ENCODE measurements at regions not wholly inside any gene's neighbourhood (a gene's known extent, or its start where the extent isn't known, plus 50 kb on each side); places are given as distances from the start of the nearest gene placed in this dataset.

DNA sequence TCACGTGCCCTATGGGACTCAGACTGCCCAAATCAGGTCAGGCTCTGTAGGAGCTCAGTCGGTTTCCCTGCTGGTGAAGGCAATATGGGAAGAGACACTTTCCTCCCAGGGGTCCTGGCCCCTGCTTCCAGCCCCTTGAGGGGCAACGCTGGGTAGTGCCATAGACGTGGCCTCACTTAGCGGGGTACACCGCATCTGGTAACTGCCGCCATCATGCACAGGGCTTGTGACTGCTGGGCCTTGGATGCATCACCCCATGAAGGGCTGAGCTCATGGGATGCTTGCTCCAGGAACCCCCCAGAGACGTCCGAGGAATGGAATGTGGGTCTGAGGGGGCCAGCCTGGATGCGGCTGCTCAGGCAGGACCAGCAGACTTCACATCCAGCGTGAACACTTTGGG, 127.3 kb upstream of the HDAC4 start:
- ATAC-seq (no peak), DNase-seq (ENCODE audit: missing footprints) (no peak)
- intact Hi-C loops (cut with DNase I), result no loop called here

DNA sequence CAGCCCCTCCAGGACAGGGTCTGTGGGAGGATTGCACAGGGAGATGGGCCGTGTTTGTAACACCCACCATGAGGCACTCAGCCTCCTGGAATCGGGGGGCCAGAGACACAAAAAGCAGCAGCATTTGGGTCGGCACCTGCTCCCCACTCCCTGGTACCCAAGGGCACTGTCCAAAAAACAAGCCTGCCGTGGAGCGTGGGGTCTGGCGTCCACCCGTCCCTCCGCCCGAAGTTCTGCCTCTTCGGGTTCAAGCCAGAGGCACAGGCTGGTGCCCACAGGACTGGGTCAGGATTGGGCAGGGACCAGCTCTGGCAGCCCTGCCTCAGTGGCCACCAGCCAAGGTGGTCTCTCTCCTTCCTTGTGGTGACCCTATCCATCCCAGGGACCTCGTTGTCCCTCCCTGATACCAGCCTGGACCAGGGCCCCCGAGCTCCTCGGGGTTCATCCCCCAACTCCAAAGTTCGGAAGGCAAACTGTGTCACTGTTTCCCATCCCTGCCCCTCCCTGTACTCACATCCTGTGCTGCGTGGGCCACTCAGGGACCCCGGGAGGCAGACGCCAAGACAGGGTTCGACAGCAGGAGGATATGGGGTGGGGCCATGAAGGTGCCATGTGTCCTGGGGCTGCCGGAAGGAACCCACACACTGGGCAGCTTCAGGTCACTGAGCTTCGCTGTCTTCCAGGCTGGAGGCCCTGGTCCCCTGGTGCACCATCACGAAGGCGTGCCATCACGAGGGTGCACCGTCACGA, 126.0 kb upstream of the HDAC4 start:
- intact Hi-C loops (cut with DNase I), result no loop called here
- ATAC-seq (no peak), DNase-seq (ENCODE audit: missing footprints) (no peak)

DNA sequence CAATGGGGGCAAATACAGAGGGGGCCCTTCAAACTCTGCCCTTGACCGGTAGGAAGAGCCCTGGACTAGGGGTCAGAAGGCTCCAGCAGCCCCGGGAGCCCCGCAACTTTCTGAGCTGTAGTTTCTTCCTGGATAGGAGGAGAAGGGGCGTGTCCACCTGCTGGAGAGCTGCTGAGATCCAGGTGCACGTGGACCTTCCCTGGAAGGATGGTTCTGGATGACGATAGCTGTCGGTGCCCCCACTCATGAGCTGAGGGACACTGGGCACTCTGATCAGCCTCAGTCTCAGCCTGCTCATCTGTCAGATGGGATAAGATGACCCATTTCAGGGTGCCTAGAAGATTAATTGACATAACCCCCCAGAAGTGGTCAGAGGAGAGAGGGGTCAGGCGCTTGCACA, 125.2 kb upstream of the HDAC4 start:
- intact Hi-C loops (cut with DNase I), result no loop called here
- ATAC-seq (no peak), DNase-seq (ENCODE audit: missing footprints) (no peak)

DNA sequence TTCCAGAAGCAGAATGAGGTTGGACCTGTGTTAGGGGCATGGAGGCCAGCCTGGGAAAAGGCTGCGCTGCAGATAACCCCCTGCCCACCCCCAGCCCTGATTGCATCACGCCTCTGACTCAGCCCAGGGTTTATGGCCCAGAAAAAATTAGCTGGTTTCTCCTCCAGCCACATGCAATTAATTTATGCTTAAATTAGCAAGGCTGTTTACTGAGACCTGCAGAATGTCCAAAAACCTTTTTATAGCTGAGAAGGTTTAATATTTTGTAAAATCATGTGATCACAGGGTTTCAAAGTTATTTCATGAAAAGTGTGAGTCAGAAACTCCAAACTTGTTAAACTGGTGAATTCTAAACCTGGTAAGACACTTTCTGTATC, 123.1 kb upstream of the HDAC4 start:
- no peak for ATAC-seq
- no peak for DNase-seq (ENCODE audit: missing footprints)
- intact Hi-C loops (cut with DNase I), result no loop called here

DNA sequence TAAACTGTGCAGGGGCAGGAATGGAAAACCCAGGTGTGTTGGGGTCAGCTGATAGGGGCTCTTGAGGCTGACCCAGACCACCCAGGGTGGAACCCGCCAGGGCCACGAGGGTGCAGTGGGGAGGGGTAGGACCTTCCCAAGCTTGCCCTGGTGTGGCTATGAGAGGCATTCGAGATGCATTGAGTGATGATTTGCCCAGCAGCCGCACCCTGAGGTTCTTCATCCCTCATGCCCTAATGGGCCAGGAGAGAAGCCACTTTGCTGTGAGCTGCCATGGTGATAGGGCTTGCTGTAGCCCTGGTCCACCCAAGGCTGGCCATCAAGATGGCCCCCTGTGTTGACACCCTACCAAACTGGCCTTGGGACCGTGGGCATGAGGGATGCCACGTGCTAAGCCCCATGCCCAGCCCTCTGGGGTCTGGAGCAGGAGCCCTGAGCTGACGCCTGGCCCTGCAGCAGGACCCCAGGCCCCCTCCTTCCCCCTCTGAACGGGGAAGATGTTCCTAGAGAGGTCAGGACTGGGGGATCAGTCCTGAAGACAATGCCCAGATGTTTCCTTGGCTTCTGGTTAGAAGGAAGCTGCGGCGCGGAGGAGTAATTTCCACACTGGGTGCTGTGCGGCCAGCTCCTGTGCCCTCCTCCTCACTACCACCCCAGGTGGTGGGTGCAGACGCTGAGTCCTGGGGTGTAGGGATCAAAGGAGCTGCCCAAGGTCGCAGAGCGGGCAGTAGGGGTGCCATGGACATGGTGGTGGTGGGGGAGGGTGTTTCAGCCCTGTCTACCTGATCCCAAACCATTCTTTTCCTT, 122.5 kb upstream of the HDAC4 start:
- DNase-seq (ENCODE audit: missing footprints) (no peak), ATAC-seq (no peak)
- intact Hi-C loops (cut with DNase I), result no loop called here

DNA sequence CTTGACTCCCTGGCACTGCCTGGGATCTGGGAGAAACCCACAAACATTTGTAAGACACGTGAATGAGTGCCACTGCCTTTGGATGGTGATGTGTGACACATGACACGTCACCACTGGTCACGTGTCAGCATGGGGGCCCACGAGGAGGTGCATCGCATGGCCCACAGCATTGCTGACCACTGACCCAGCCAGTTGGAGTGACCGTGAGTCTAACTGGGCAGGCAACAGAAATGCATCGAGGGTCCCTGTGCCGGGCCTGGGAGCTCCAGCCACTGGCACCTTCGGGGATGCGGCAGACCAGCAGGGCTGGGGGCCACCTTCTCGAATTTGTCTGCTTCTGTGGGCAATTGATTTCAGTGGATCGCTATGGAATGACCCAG, 121.9 kb upstream of the HDAC4 start:
- intact Hi-C loops (cut with DNase I), result no loop called here
- DNase-seq (ENCODE audit: missing footprints), result no peak
- ATAC-seq, result no peak

DNA sequence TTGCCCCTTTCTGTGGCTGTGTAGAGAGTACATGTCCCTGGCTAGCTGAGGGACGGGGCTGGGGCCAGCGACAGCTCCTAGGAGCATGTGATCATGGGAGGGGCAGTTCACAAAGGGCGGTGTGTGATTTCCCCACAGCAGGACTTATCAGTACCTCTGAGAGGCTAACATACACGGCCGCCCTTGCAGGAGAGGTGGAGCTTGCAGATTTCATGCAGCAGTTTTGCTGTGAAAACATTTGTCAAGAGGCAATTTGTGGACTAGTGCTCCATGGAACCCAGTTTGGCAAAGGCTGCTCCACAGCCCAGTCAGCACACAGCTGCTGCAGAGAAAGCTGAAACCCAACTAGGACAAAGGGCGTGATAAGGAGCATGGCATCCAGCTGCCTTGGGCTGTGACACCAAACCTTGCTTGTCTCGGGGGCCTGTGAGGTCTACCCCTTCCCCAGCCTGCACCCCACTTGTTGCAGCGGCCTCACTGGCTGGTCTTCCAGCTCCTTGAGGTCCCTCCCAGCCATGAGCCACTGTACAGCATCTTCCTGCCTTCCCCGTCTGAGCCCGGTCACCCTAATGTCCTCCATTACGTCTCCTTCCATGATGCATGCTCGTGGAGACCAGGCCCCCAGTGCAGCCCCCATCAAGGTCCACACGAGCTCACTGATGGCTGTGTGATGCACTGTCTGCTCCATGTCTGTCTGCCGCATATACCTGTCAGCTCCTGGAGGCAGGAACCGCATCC, 121.4 kb upstream of the HDAC4 start:
- intact Hi-C loops (cut with DNase I), result no loop called here
- DNase-seq (ENCODE audit: missing footprints) (no peak), ATAC-seq (peak; percentile 80)

DNA sequence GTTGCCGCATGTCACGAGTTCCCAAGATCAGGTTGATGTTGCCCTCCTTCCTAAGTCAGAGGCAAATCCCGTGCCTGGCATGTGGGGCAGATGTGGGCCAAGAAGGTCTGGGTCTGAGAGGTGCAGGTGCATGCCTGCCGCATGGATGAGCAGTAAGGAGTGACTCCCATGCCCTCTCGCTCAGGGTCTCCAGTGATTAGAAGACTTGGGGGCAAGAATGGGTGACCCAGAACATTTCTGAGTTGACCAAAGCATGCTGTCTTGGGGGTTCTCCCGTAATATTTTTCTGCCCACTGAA, 120.6 kb upstream of the HDAC4 start:
- no peak for DNase-seq (ENCODE audit: missing footprints)
- intact Hi-C loops (cut with DNase I), result no loop called here
- no peak for ATAC-seq

DNA sequence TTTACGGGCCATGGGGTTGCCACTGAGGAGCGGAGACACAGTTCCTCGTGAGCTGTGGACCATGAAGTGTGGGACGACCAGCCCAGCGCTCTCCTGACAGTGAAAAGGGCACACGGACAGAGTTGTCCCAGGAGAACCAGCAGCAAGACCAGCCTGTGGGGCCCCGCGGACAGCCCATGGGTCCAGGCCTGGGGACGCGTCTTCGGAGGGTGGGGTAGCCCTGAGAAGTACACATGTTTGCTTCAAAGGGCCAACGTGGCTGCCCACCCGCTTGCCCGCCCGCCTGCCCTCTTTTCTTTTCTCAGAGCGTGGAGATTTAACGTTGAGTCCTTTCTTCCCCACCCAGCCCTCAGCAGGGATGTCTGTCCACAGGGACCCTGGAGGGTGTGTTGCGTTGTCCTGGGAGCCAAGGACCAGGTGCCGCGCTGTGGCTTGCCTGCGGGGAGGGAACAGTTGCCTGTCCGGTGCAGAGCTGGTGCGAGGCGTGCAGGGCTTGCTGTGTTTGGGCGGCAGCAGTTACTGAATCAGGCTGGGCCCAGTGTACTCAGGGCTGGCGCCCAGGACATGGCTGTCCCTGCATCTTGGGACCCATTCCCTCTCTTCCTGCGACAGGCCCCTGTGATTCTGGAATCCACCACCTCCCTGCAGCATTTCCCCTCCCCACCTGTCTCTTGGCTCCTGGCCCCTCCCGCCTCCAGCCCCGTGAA, 120.1 kb upstream of the HDAC4 start:
- intact Hi-C loops (cut with DNase I), result no loop called here
- DNase-seq (ENCODE audit: missing footprints) (no peak), ATAC-seq (no peak)

DNA sequence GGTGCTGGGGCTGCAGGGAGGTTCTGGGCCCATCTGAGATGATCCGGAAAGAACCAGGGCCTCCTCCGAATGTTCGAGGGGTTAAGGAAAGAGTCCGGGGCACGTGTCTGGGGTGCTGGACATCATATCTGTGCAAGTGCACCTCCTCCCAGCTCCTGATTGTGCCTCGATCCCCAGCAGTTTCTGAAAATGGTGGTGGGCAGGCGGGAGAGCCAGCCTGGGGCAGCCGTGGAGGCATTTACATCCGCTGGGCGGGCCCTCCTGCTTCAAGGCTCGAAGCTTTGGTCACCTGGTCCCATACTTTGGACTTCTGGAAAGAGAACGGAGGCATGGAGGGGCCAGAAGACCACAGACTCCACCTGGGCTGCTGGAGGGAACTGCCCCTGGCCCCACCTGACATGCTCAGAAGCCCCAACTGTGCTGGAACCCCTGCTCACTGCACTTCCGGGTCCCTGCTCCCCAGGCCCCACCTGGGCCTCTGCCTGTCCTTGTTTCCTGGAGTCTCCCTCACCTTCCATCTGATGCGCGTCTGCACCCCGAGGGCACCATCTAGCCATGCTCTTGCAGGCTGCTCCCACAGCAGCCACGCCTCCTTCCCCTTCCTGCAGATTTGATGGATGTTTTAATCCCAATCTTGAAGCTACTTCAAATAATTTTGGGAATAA, 119.2 kb upstream of the HDAC4 start:
- intact Hi-C loops (cut with DNase I), result no loop called here
- DNase-seq (ENCODE audit: missing footprints) (no peak), ATAC-seq (no peak)

DNA sequence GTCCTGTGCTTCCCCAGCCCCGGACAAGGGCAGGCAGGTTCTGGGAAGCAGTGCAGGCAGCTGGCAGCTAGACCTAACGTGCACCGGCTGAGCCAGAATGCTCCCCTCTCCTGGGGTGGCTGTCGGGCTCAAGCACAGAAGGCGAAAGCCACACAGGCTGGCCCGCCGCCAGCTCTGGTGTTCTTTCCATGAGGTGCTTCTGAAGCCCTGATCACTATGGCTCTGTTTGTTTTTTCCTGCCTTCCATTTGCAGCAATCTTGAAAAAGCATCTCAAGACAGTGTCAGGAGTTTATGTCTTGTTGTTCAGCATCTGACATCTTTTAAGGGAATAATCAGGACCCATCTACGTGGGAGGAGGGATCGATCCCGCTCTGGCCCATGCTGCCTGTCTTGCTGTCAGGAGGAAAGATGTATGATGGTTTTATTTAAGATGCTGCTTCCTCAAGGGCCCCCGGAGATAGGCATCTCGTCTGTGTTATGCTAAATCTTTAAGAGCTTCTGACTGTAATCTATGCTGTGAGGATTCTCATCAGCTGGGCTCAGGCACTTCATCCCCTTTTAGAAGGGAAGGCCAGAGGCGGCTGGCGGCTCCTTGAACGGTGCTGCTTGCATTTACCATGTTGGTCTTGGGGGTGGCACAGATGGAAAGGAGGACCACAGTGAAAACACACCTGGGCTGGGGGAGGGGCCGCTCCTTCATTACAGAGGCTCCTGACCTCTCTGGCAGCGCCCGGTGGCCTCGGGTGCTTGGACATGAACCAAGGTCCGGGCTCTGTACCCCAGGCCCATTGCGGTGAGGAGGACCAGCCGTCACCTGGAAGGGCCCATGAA, 118.5 kb upstream of the HDAC4 start:
- DNase-seq (ENCODE audit: missing footprints), result no peak
- no peak for ATAC-seq
- intact Hi-C loops (cut with DNase I), result no loop called here

DNA sequence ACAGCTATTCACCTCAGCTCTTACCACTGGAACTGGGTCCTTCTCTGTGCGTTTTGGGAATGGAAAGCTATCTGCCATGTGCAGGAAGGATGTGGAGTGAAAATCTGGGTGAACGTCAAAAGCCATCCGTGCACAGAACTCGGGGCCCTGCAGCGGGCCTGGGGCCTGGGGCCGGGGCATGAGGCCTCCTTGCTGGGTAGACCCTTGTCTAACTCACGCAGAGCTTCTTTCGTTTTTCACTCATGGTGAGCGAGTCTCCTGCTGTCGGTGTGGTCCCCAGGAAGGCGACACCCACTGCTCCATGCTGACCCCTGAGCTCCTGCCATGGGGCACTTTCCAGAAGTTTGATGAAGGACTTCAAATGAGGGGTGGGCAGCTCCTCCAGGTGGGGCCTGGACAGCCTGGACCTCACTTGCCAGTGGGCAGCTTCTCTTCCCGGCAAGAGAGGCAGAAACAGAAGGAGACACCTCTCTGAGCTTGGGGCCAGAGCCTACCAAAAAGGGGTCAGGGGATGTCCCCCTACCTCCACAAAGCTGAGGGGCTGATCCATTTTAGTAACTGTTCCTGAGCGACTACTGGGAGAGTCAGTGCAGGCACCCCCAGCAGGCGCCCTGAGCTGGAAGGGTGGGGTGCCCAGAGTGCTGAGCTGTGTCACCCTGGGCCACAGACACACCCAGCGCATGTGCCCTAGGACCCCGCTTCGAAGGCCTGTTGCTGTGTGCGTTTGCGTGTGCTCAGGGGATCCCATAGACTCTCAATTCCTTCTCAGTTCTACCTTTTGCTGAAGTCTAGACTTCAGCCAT, 117.7 kb upstream of the HDAC4 start:
- ATAC-seq, result no peak
- no peak for DNase-seq (ENCODE audit: missing footprints)
- intact Hi-C loops (cut with DNase I), result no loop called here

DNA sequence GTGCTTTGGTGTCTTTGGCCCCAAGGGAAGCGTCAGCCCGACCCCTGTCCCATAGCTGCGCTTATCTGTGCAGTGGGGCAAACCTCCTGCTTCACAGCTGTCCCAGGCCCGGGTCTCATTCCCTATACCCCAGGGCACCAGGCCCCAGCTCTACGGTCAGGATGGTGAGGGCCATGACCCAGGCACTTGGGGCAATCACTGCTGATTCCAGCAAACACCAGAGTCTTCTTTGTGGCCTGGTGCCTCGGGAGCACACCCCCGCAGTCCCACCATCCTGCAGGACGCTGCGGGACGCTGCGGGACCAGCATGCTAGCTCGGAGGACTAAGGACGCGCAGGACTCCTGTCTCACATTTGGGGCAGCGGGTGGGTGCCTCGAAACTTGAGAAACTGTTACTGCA, 116.9 kb upstream of the HDAC4 start:
- ATAC-seq (no peak), DNase-seq (ENCODE audit: missing footprints) (no peak)
- intact Hi-C loops (cut with DNase I), result no loop called here

DNA sequence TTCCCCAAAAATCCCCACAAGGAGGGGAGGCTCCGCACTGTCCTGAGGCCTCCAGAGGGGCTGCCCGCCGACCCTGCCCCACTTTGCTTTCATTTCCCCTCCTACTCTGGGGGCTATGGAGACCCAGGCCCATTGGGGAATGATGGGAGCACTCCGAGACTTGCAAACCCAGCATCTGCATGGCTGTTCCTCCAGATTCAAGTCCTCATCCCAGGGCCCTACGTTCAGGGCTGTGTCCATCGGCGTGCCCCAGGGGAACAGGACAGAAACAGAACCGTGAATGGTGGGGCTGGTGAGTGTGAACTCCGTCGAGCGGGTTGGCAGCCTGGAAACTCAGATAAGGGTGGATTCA, 116.1 kb upstream of the HDAC4 start:
- intact Hi-C loops (cut with DNase I), result no loop called here
- no peak for DNase-seq (ENCODE audit: missing footprints)
- no peak for ATAC-seq

DNA sequence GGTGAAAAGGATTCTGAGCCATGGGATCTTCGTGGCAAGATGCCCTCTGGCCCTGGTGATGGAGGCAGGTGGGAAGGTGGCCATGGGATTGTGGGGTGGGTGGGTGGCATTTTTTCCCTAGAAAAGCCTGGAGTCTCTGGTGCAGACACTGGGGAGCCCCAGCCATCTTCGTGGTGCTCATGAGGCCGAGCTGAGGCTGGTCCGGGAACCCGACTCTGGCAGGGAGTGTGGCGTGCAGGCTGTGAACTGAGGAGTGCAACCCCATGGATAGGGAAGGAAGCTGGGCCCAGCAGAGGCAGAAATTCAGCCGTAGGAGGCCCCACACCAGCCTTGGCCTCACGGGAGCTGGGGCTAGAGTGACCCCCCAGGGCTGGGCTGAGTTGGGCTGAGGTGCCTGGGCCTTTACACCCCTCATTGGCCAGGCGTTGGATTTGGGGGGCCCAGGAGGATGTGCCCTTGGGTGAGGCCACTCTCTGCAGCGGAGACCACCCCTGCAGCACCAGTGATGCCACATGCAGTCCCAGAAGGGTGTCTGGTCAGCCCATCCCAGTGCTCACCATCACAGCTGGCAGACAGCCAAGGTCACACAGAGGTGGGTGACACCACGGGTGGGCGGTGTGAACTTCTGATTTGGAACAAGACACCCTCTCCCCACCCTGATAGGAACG, 115.6 kb upstream of the HDAC4 start:
- ATAC-seq, result no peak
- intact Hi-C loops (cut with DNase I), result no loop called here
- DNase-seq (ENCODE audit: missing footprints), result no peak

DNA sequence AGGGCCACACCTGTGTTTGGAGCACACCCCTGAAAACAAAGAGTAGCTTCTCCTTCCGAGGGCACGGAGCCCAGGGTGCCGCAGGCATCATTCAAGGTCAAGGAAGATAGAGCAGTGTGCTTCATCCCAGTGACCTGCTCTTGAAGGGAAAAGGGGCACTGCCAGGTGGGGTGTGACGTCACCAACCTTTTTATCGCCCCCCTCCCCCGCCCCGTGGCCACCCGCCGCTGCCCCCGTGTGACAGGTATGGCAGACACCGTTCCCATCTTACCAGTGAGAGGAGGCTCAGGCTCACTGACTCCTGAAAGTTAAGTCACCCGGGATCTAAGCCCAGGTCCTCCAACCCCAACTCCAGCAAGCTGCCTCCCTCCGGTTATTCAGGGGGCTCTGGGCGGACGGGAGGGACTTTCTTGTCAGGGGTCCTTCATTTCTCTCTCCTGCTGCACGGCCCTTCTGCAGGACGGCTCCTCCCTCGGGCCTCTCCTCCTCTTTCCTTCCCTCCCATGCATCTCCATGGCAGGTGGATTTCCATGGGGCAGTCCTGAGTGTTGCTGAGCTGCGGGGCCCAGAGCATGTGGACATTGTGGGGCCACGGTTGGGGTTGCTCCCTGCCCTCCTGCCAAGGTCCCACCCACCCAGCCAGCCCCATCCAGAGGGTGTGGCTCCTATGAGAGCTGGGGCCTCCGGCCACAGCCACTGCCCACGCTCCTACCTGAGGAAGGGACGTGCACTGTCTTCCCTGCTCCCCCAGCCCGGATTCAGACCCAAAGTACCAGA, 114.1 kb upstream of the HDAC4 start:
- intact Hi-C loops (cut with DNase I), result no loop called here
- ATAC-seq (no peak), DNase-seq (ENCODE audit: missing footprints) (no peak)

Data from Right ventricle myocardium inferior (tissue), 1 donor.